Brain microvascular endothelial cell (primary cell): ENCODE measurements at regions not wholly inside any gene's neighbourhood (a gene's known extent, or its start where the extent isn't known, plus 50 kb on each side); places are given as distances from the start of the nearest gene placed in this dataset.

Experiments
- DNase-seq: peaks from one replicate; pipeline ENCODE4 v3.0.0-alpha.2; 2020
- H3K27ac ChIP-seq: fragments of 250-450 bp; sonication (Bioruptor Pico); 2 replicates; pipeline ENCODE4 v1.5.1; 2020; ENCODE audit warnings: mild to moderate bottlenecking, moderate library complexity
- H3K27me3 ChIP-seq: fragments of 250-450 bp; sonication (Bioruptor Pico); replicated peaks from 2 replicates; pipeline ENCODE4 v1.5.1; 2020; ENCODE audit warnings: mild to moderate bottlenecking
- H3K36me3 ChIP-seq: fragments of 250-450 bp; sonication (Bioruptor Pico); replicated peaks from 2 replicates; pipeline ENCODE4 v1.5.1; 2020; ENCODE audit warnings: mild to moderate bottlenecking
- H3K4me3 ChIP-seq: 2 replicates; pipeline ENCODE4 v1.5.1; 2011; ENCODE audit warnings: low read depth, mild to moderate bottlenecking, control low read depth, low read length, moderate library complexity
- in situ Hi-C: cut with HindIII; loops from 2 replicates; pipeline ENCODE4 v1.10.0; 2017; ENCODE audit warnings: low sequenced_read_pairs, low pct_ligation_motif_present
- TF ChIP-seq, protein P1 (sequence below): IDR thresholded peaks from 2 replicates; pipeline ENCODE4 v1.5.1; 2011; ENCODE audit warnings: low read depth, mild to moderate bottlenecking, moderate library complexity, low read length, control low read depth, inconsistent platforms; ENCODE audit errors: missing control alignments

DNA sequence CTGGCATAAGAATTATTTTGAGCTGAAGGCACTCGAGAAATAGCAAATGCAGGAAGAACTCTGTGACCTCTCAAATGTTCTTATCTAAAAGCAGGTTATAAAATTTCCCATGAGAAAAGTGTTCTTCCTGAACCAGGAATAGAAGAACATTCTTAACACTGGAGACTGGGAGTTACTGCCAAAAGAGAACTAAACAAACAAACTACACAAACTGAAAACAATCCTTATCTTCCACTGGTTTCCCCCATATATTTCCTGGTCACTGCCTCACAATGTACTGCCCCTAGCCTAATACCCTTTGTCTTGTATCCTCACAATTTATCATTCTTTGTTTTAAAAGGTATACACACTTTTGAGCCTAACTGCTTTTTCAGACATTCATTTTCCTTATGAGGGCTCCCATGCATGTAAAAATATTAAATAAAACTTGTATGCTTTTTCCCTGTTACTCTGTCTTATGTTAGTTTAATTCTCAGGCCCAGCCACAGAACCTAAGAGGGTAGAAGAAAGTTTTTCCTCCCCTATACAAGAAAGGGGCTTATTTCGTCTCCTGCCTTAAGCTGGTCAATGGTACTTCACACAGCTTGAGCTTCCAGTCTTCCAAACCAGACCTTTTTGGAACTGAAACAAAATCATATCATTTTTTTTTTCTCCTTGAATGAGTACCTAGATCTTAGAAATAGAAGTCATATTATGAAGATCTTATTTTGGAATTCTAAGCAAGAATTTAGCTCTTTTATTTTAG is 110.6 kb downstream of the MSTN start:
- in situ Hi-C loops: no loop called here
- Histone ChIP-seq H3K36me3 (no peaks in the 10 kb centered on the region), H3K27ac (no peak overlapping the region), H3K4me3 (no peak overlapping the region), H3K27me3 (no peaks in the 10 kb centered on the region)
- TF ChIP-seq, protein P1, sequence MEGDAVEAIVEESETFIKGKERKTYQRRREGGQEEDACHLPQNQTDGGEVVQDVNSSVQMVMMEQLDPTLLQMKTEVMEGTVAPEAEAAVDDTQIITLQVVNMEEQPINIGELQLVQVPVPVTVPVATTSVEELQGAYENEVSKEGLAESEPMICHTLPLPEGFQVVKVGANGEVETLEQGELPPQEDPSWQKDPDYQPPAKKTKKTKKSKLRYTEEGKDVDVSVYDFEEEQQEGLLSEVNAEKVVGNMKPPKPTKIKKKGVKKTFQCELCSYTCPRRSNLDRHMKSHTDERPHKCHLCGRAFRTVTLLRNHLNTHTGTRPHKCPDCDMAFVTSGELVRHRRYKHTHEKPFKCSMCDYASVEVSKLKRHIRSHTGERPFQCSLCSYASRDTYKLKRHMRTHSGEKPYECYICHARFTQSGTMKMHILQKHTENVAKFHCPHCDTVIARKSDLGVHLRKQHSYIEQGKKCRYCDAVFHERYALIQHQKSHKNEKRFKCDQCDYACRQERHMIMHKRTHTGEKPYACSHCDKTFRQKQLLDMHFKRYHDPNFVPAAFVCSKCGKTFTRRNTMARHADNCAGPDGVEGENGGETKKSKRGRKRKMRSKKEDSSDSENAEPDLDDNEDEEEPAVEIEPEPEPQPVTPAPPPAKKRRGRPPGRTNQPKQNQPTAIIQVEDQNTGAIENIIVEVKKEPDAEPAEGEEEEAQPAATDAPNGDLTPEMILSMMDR: no peak
- no peak for DNase-seq

DNA sequence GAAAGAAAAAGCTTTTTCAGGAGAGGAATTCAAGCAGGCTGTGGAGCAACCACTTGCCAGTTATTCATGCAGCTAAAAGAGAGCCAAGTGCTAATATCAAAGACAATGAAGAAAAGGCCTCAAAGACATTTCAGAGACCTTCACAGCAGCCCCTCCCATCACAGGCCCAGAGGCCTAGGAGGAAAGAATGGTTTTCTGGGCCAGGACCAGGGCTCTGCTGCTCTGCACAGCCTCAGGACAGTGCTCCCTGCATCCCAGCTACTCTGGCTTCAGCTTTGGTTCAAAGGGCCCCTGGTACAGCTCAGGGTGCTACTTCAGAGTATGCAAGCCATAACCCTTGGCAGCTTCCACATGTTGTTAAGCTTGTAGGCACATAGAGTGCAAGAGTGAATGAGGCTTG is 119.5 kb downstream of the MSTN start:
- H3K27me3 ChIP-seq: no peaks in the 10 kb centered on the region
- no peaks in the 10 kb centered on the region for H3K36me3 ChIP-seq
- H3K4me3 ChIP-seq: no peak overlapping the region
- no peak overlapping the region for H3K27ac ChIP-seq
- TF ChIP-seq, protein P1: no peak
- in situ Hi-C loops: no loop called here
- no peak for DNase-seq

DNA sequence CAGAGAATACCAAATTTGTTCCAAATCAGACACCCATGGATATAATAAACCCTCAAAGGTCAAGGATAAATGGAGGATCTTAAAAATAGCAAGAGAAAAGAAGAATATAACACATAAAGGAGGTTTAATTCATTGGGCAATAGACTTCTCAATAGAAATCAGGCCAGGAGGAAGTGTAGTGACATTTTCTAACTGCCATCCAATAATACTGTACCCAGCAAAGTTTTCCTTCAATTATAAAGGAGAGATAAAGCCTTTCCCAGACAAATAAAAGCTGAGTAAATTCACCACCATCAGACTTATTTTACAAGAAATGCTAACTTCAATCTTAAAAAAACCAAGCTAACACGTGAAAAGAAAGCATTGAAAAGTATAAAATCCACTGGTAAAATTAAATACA is 121.6 kb downstream of the MSTN start:
- Histone ChIP-seq H3K27me3 (no peaks in the 10 kb centered on the region), H3K27ac (no peak overlapping the region), H3K36me3 (no peaks in the 10 kb centered on the region), H3K4me3 (no peak overlapping the region)
- in situ Hi-C loops: no loop called here
- DNase-seq: no peak
- TF ChIP-seq, protein P1: no peak

DNA sequence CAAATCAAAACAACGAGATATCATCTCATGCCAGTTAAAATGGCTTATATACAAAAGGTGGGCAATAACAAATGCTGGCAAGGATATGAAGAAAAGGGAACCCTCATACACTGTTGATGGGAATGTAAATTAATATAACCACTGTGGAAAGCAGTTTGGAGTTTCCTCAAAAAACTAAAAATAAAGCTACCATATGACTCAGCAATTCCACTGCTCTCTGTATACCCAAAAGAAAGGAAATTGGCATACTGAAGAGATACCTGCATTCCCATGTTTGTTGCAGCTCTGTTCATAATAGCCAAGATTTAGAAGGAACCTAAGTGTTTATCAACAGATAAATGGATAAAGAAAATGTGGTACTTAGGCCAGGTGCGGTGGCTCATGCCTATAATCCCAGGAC is 124.8 kb downstream of the MSTN start:
- DNase-seq: no peak
- in situ Hi-C loops: no loop called here
- H3K27ac ChIP-seq: no peak overlapping the region
- TF ChIP-seq, protein P1: no peak
- H3K27me3 ChIP-seq: no peaks in the 10 kb centered on the region
- no peak overlapping the region for H3K4me3 ChIP-seq
- no peaks in the 10 kb centered on the region for H3K36me3 ChIP-seq

DNA sequence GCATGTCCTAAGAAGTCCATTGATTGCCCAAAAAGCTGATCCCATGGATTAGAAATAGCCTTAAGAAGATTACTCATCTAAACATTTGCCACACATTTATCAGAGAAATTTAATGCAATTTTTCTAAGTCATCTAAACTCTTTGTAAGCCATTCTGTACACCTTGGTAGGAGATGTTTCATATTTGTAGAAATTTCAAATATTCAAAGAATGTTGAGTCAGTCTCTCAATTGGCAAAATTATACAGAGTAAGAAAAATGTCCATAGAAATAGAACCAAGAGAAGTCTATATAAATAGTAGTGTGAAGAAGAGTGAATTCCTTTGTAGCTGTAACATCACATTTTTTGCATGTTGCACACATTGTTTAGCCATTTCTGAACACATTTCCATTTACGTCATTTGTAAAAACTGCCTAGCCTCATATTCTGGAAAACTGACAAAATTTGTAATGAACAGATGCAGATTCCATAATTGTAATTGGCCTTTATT is 128.6 kb downstream of the MSTN start:
- in situ Hi-C loops: no loop called here
- peak; percentile 47 for DNase-seq
- Histone ChIP-seq H3K4me3 (no peak overlapping the region), H3K27ac (peak overlapping the region; percentile 28), H3K36me3 (no peaks in the 10 kb centered on the region), H3K27me3 (no peaks in the 10 kb centered on the region)
- TF ChIP-seq, protein P1: no peak

DNA sequence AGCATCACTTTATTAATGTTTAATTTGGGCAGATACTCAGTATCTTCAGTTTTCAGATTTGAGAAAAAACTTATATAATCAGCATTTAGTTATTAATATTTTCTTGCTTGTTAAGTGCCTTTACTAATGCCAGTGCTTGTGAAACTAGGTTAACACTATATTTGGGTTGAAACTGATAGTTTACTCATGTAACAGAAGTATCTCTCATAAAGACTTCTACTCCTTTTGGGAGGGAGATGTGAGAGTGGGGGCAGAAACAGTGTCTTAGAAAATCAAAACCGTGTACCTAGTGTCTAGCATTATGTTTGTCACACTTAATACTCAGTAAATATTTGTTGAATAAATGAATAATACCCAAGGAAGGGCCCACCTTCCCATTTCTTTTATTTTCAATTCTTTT is 129.5 kb downstream of the MSTN start:
- H3K36me3 ChIP-seq: no peaks in the 10 kb centered on the region
- H3K4me3 ChIP-seq: no peak overlapping the region

More for the DNA sequence above, 129.5 kb downstream of the MSTN start:
- Histone ChIP-seq H3K27ac (peak overlapping the region; percentile 28), H3K27me3 (no peaks in the 10 kb centered on the region)
- TF ChIP-seq, protein P1: no peak
- DNase-seq: no peak
- in situ Hi-C loops: no loop called here
